OCI-LY1 (cell line): ENCODE measurements at regions not wholly inside any gene's neighbourhood (a gene's known extent, or its start where the extent isn't known, plus 50 kb on each side); places are given as distances from the start of the nearest gene placed in this dataset.

Source experiments
- H2AFZ ChIP-seq: fragments of 200-600 bp; sonication (generic), shearing (Covaris generic); 2 replicates; pipeline ENCODE4 v1.6.0; 2014; ENCODE audit warnings: antibody characterized with exemption, mild to moderate bottlenecking, low read length
- H3F3A ChIP-seq: fragments of 200-600 bp; sonication (generic), shearing (Covaris generic); 2 replicates; pipeline ENCODE4 v1.6.0; 2014; ENCODE audit warnings: mild to moderate bottlenecking, antibody characterized with exemption, low read length, moderate library complexity; ENCODE audit not compliant: insufficient read depth
- H3K27ac ChIP-seq: fragments of 200-600 bp; sonication (generic); 2 replicates; pipeline ENCODE4 v1.5.1; 2014; ENCODE audit warnings: low read length, mixed run types, mild to moderate bottlenecking, low read depth; ENCODE audit not compliant: poor library complexity, severe bottlenecking
- H3K27me3 ChIP-seq: fragments of 200-600 bp; sonication (generic); 2 replicates; pipeline ENCODE4 v1.6.0; 2014; ENCODE audit warnings: antibody characterized with exemption, mild to moderate bottlenecking, low read length, moderate library complexity; ENCODE audit not compliant: insufficient read depth
- H3K36me3 ChIP-seq: fragments of 200-600 bp; sonication (generic); 2 replicates; pipeline ENCODE4 v1.6.1; 2014; ENCODE audit warnings: mild to moderate bottlenecking, antibody characterized with exemption, low read length, moderate library complexity, mixed read lengths; ENCODE audit not compliant: insufficient read depth
- H3K4me1 ChIP-seq: fragments of 200-600 bp; sonication (generic); 2 replicates; pipeline ENCODE4 v1.5.1; 2014; ENCODE audit warnings: mild to moderate bottlenecking, low read length, moderate library complexity; ENCODE audit not compliant: insufficient read depth, severe bottlenecking
- H3K4me2 ChIP-seq: fragments of 200-600 bp; sonication (generic), shearing (Covaris generic); 2 replicates; pipeline ENCODE4 v1.6.1; 2014; ENCODE audit warnings: low read length
- H3K4me3 ChIP-seq: fragments of 200-600 bp; sonication (generic); 2 replicates; pipeline ENCODE4 v1.5.1; 2014; ENCODE audit warnings: low read length, low read depth, mild to moderate bottlenecking, mixed read lengths; ENCODE audit not compliant: poor library complexity, severe bottlenecking
- H3K79me2 ChIP-seq: fragments of 200-600 bp; shearing (Covaris generic); 2 replicates; pipeline ENCODE4 v1.6.1; 2016; ENCODE audit warnings: mixed run types, low read length, mixed read lengths; ENCODE audit not compliant: insufficient read depth
- H3K9ac ChIP-seq: fragments of 200-600 bp; sonication (generic), shearing (Covaris generic); 2 replicates; pipeline ENCODE4 v1.6.1; 2014; ENCODE audit warnings: mild to moderate bottlenecking, low read length, mixed read lengths
- H3K9me2 ChIP-seq: fragments of 200-600 bp; sonication (generic), shearing (Covaris generic); 2 replicates; pipeline ENCODE4 v1.6.1; 2014; ENCODE audit warnings: low read depth, mild to moderate bottlenecking, low read length, mixed read lengths
- H3K9me3 ChIP-seq: fragments of 200-600 bp; shearing (Covaris generic); 2 replicates; pipeline ENCODE4 v1.6.1; 2014; ENCODE audit warnings: low read length, mixed read lengths
- H4K20me1 ChIP-seq: fragments of 200-600 bp; sonication (generic), shearing (Covaris generic); 2 replicates; pipeline ENCODE4 v1.6.0; 2016; ENCODE audit warnings: mild to moderate bottlenecking, low read length; ENCODE audit not compliant: insufficient read depth
- CTCF ChIP-seq: fragments of 200-600 bp; sonication (generic), shearing (Covaris generic); IDR thresholded peaks from 2 replicates; pipeline ENCODE4 v1.5.1; 2017; ENCODE audit warnings: mild to moderate bottlenecking, antibody characterized with exemption, low read length, moderate library complexity, mixed read lengths
- EZH2 ChIP-seq: fragments of 200-600 bp; sonication (generic), shearing (Covaris generic); IDR thresholded peaks from 2 replicates; pipeline ENCODE4 v1.8.0; 2017; ENCODE audit warnings: borderline replicate concordance, mixed run types, mild to moderate bottlenecking, antibody characterized with exemption, low read length, moderate library complexity, mixed read lengths

- Histone ChIP-seq H3K9me3 (no peaks in the 10 kb centered on the region), H4K20me1 (no peaks in the 10 kb centered on the region), H3K9ac (no peak overlapping the region), H3K4me1 (peaks cover 12% of the 10 kb centered on the region), H3K4me2 (no peak overlapping the region), H3K79me2 (no peaks in the 10 kb centered on the region), H3F3A (no peaks in the 10 kb centered on the region), H2AFZ (no peak overlapping the region), H3K9me2 (no peaks in the 10 kb centered on the region), H3K27me3 (no peaks in the 10 kb centered on the region), H3K4me3 (no peak overlapping the region), H3K36me3 (no peaks in the 10 kb centered on the region), H3K27ac (no peak overlapping the region)
- TF ChIP-seq EZH2 = no peak
- TF ChIP-seq CTCF = no peak
These were observed 931.1 kb upstream of the TENM3 start for GRCh38 chr4:181312066-181312465.

- no peaks in the 10 kb centered on the region for H3K9me2 ChIP-seq
- no peaks in the 10 kb centered on the region for H3F3A ChIP-seq
- H3K4me3 ChIP-seq = no peak overlapping the region
- H3K27me3 ChIP-seq = no peaks in the 10 kb centered on the region
- no peak overlapping the region for H3K4me2 ChIP-seq
- H2AFZ ChIP-seq = no peak overlapping the region
- no peaks in the 10 kb centered on the region for H3K79me2 ChIP-seq
- no peak overlapping the region for H3K9ac ChIP-seq
- no peak overlapping the region for H3K27ac ChIP-seq
- H3K36me3 ChIP-seq = no peaks in the 10 kb centered on the region
- no peaks in the 10 kb centered on the region; the same call in 1 of the 2 replicates for H3K9me3 ChIP-seq
- TF ChIP-seq CTCF (no peak), EZH2 (no peak)
- no peaks in the 10 kb centered on the region for H4K20me1 ChIP-seq
- H3K4me1 ChIP-seq = peaks cover 45% of the 10 kb centered on the region
These were observed 923.6 kb upstream of the TENM3 start for GRCh38 chr4:181319629-181320028.

GRCh38 chr4:181323061-181323460, 920.1 kb upstream of the TENM3 start:
- no peaks in the 10 kb centered on the region for H3K79me2 ChIP-seq
- no peak for TF ChIP-seq CTCF
- H2AFZ ChIP-seq = peak overlapping the region; percentile 71; the same call in 1 of the 2 replicates
- H3K4me1 ChIP-seq = peaks cover 45% of the 10 kb centered on the region
- no peaks in the 10 kb centered on the region for H3K9me2 ChIP-seq
- no peaks in the 10 kb centered on the region; the same call in 1 of the 2 replicates for H3K9me3 ChIP-seq
- H3F3A ChIP-seq = no peaks in the 10 kb centered on the region
- no peaks in the 10 kb centered on the region for H3K27me3 ChIP-seq
- H3K27ac ChIP-seq = peak overlapping the region; percentile 70
- no peaks in the 10 kb centered on the region for H4K20me1 ChIP-seq
- H3K9ac ChIP-seq = no peak overlapping the region
- peak overlapping the region; percentile 23; the same call in 1 of the 2 replicates for H3K4me2 ChIP-seq
- H3K4me3 ChIP-seq = no peak overlapping the region
- no peaks in the 10 kb centered on the region for H3K36me3 ChIP-seq
